Peyer's patch (tissue), 4 donors: ENCODE measurements at regions not wholly inside any gene's neighbourhood (a gene's known extent, or its start where the extent isn't known, plus 50 kb on each side); places are given as distances from the start of the nearest gene placed in this dataset.

ENCODE experiments used
- DNase-seq, 3 donors: peaks; one replicate each; pipeline ENCODE4 v3.0.0-alpha.2; 2017 to 2019
- H3K27ac ChIP-seq, 4 donors: fragments of 200-600 bp; sonication (generic); one replicate each; pipeline ENCODE4 v1.5.1; 2016 to 2019
- H3K27me3 ChIP-seq, 2 donors: fragments of 200-600 bp; sonication (generic); one replicate each; pipeline ENCODE4 v1.5.1; 2019
- H3K36me3 ChIP-seq, 3 donors: fragments of 200-600 bp; sonication (generic); one replicate each; pipeline ENCODE4 v1.5.1; 2016 to 2019
- H3K4me1 ChIP-seq, 4 donors: fragments of 200-600 bp; sonication (generic); one replicate each; pipeline ENCODE4 v1.5.1; 2016 to 2019
- H3K4me3 ChIP-seq, 4 donors: fragments of 200-600 bp; sonication (generic); 1 replicate in 3 of 4; 2 replicates in 1 of 4; pipeline ENCODE4 v1.5.1; 2016 to 2019; ENCODE audit warnings: mild to moderate bottlenecking in 1 of 4
- H3K9me3 ChIP-seq, 4 donors: fragments of 200-600 bp; sonication (generic); one replicate each; pipeline ENCODE4 v1.5.1; 2016 to 2019; ENCODE audit warnings: mild to moderate bottlenecking in 1 of 4
- POLR2A ChIP-seq, 2 donors: fragments of 450-650 bp; IDR thresholded peaks; one replicate each; pipeline ENCODE4 v1.5.1; 2017; ENCODE audit warnings: antibody characterized with exemption in 2 of 2, mild to moderate bottlenecking in 2 of 2, moderate library complexity in 2 of 2
- TF ChIP-seq, protein P1 (sequence below), 6 experiments: fragments of 450-650 bp in 4 of 6; fragments of 200-600 bp in 2 of 6; sonication (generic) in 1 of 6; IDR thresholded peaks; one replicate each; pipeline ENCODE4 v1.5.1; 2017 to 2019; ENCODE audit warnings: antibody characterized with exemption in 6 of 6, mild to moderate bottlenecking in 3 of 6, moderate library complexity in 1 of 6

DNA sequence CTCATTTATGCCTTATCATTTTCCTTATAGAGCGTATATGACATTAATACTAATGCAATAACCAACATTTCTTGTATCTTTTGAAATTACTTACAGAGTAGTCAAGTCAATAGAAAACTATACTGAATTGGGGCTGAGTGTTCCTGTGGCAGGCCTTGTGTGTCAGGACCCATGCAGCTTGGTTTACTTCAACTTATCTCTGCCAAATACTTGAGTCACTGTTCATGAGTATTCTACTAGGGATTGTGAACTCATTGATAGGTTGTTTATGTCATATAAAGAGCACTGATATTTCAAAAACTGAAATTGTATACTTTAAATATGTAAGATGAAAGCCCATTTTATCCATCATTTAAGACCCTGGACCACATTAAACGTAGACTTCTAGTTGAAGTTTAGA, 688.6 kb upstream of the SLITRK1 start:
- H3K4me1 ChIP-seq = no peaks in the 10 kb centered on the region
- TF ChIP-seq, protein P1, sequence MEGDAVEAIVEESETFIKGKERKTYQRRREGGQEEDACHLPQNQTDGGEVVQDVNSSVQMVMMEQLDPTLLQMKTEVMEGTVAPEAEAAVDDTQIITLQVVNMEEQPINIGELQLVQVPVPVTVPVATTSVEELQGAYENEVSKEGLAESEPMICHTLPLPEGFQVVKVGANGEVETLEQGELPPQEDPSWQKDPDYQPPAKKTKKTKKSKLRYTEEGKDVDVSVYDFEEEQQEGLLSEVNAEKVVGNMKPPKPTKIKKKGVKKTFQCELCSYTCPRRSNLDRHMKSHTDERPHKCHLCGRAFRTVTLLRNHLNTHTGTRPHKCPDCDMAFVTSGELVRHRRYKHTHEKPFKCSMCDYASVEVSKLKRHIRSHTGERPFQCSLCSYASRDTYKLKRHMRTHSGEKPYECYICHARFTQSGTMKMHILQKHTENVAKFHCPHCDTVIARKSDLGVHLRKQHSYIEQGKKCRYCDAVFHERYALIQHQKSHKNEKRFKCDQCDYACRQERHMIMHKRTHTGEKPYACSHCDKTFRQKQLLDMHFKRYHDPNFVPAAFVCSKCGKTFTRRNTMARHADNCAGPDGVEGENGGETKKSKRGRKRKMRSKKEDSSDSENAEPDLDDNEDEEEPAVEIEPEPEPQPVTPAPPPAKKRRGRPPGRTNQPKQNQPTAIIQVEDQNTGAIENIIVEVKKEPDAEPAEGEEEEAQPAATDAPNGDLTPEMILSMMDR (IDR thresholded peaks at IDR 0.05) = no peak
- no peak for TF ChIP-seq POLR2A (IDR thresholded peaks at IDR 0.05)
- no peaks in the 10 kb centered on the region for H3K36me3 ChIP-seq
- H3K27me3 ChIP-seq = no peaks in the 10 kb centered on the region
- no peaks in the 10 kb centered on the region for H3K9me3 ChIP-seq
- no peak overlapping the region for H3K27ac ChIP-seq
- DNase-seq = no peak
- H3K4me3 ChIP-seq = no peak overlapping the region

DNA sequence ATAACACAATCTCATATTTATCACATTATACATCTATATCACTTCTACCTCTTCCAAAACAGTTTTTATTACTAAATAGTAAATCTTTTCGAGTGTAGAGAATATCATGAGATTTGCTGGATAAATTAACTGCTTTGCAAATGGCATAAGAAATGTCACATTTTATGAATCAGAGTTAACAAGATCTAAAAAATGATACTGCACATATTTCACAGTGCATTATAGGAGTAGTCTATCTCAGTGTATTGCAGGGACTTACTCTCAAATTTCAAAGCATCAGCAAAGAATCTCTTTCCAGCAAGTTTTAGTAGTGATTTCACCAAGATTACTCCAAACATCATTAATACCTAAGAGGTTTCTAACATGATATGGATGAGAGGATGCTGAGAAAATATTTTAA, 687.1 kb upstream of the SLITRK1 start:
- TF ChIP-seq, protein P1 (IDR thresholded peaks at IDR 0.05) = no peak
- no peak for TF ChIP-seq POLR2A (IDR thresholded peaks at IDR 0.05)
- Histone ChIP-seq H3K36me3 (no peaks in the 10 kb centered on the region), H3K4me3 (no peak overlapping the region), H3K9me3 (no peaks in the 10 kb centered on the region), H3K27ac (no peak overlapping the region), H3K4me1 (no peaks in the 10 kb centered on the region), H3K27me3 (no peaks in the 10 kb centered on the region)
- no peak for DNase-seq

DNA sequence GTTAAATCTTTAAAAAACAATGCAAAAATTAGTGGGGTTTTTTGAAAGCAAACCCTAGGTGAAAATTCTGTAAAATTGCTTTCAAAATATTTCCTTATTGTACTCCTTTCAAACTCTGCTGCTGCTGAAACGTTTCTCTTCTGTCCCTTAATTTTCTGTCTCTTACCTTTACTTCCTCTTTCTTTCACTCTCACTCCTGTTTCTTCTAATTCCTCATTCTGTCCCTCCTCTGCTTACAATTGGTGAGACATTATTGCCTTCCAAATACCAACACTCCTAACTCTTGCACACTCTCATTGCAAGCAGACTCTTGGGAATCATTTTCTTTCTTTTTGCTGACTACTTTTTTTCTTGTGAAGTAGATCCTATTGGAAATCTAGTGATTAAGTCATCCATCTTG, 685.6 kb upstream of the SLITRK1 start:
- H3K36me3 ChIP-seq = no peaks in the 10 kb centered on the region
- no peak for DNase-seq
- no peak overlapping the region for H3K27ac ChIP-seq
- H3K9me3 ChIP-seq = no peaks in the 10 kb centered on the region
- H3K4me3 ChIP-seq = no peak overlapping the region
- TF ChIP-seq POLR2A (IDR thresholded peaks at IDR 0.05) = no peak
- TF ChIP-seq, protein P1 (IDR thresholded peaks at IDR 0.05) = no peak
- H3K27me3 ChIP-seq = no peaks in the 10 kb centered on the region
- H3K4me1 ChIP-seq = no peaks in the 10 kb centered on the region

DNA sequence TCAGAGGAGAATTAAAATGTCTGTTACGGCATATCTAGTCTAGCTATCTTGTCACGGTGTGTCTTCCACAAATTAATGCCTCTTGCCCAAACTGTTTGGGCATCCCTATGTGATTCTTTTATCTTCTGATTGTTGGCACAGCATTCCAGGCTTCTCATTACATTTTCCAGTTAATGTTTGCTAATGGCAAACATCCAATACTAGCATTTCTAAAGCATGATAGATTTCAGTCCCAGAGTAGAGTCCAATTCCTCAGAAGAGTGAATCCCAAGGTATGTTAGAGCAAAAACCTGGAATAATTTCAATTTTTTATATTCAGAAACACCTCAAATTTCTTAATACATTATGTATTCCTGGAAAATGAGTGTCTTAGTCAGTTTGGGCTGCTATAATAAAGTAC, 684.5 kb upstream of the SLITRK1 start:
- no peak for DNase-seq
- TF ChIP-seq POLR2A (IDR thresholded peaks at IDR 0.05) = no peak
- TF ChIP-seq, protein P1 (IDR thresholded peaks at IDR 0.05) = no peak
- Histone ChIP-seq H3K36me3 (no peaks in the 10 kb centered on the region), H3K9me3 (no peaks in the 10 kb centered on the region), H3K27me3 (no peaks in the 10 kb centered on the region), H3K4me3 (no peak overlapping the region), H3K4me1 (no peaks in the 10 kb centered on the region), H3K27ac (no peak overlapping the region)

DNA sequence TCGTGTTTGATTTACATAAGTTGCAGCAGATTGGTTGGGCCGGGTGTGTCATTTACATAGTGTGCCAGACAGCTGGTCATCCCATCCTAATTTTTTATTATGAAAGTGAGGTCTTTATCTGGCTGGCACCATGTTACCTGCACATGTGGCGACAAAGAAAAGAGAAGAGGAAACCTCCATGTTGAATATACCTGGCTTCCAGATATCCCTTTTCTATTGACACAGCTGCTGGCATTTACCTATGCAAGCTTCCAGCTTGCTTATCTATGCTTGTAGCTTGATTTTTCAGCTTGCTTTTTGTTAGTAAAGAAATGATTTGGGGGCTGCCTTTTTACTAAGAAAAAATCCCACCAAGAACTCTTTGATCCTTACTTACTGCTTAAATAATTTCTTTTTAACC, 681.3 kb upstream of the SLITRK1 start:
- no peak for DNase-seq
- no peaks in the 10 kb centered on the region for H3K27me3 ChIP-seq
- no peaks in the 10 kb centered on the region for H3K4me1 ChIP-seq
- H3K36me3 ChIP-seq = no peaks in the 10 kb centered on the region
- H3K4me3 ChIP-seq = no peak overlapping the region
- H3K27ac ChIP-seq = no peak overlapping the region
- TF ChIP-seq, protein P1 (IDR thresholded peaks at IDR 0.05) = no peak
- H3K9me3 ChIP-seq = no peaks in the 10 kb centered on the region

DNA sequence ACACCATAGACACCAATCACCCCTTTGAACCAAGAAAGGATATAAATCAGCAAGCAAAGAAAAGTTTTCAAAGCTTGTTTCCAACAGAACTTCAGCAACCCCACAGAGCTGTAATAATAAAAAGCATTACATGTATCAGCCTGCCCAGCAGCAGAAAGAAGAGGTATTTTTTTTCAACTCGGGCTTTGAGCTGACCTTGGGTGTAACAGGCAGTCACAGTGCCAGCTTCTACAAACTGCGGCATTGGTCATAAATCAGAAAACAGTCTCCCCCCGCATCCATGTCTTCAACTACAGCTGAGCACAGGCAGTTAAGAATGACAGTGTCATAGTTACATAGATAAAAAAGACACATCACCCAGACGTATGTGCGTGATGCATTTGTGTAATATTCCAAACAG, 671.0 kb upstream of the SLITRK1 start:
- H3K27me3 ChIP-seq = no peaks in the 10 kb centered on the region
- H3K4me1 ChIP-seq = no peaks in the 10 kb centered on the region
- TF ChIP-seq, protein P1 (IDR thresholded peaks at IDR 0.05) = no peak
- no peak for TF ChIP-seq POLR2A (IDR thresholded peaks at IDR 0.05)
- no peak for DNase-seq
- H3K4me3 ChIP-seq = no peak overlapping the region
- H3K36me3 ChIP-seq = no peaks in the 10 kb centered on the region
- H3K9me3 ChIP-seq = no peaks in the 10 kb centered on the region
- H3K27ac ChIP-seq = no peak overlapping the region
